HEK293 (cell line): ENCODE measurements at regions not wholly inside any gene's neighbourhood (a gene's known extent, or its start where the extent isn't known, plus 50 kb on each side); places are given as distances from the start of the nearest gene placed in this dataset.

Experiments used
- CTCF ChIA-PET: fragments of 350-600 bp; formaldehyde crosslinking; extraction: SDS; loops from one replicate; lab custom pipeline; 2021; ENCODE audit warnings: antibody characterized with exemption; lab: Yijun Ruan, JAX
- POLR2A ChIA-PET: fragments of 300-600 bp; formaldehyde crosslinking; extraction: SDS; loops from one replicate; lab custom pipeline; 2020; ENCODE audit warnings: antibody characterized with exemption, inconsistent platforms; lab: Yijun Ruan, JAX
- H3K27ac ChIP-seq: fragments of 200-500 bp; sonication (Bioruptor generic); 2 replicates; pipeline ENCODE4 v1.5.1; 2014; ENCODE audit warnings: low read depth, low read length, control low read depth, inconsistent platforms; ENCODE audit errors: extremely low read depth
- H3K36me3 ChIP-seq, 2 experiments: fragments of 200-500 bp in 1 of 2; sonication (Bioruptor generic) in 1 of 2; 1 replicate in 1 of 2; 2 replicates in 1 of 2; pipeline ENCODE4 v1.5.1; 2014 to 2017; ENCODE audit warnings: inconsistent platforms in 2 of 2, low read length in 2 of 2; ENCODE audit not compliant: control insufficient read depth in 2 of 2, insufficient read depth in 1 of 2
- H3K4me1 ChIP-seq: fragments of 200-500 bp; sonication (Bioruptor generic); 2 replicates; pipeline ENCODE4 v1.5.1; 2014; ENCODE audit warnings: mild to moderate bottlenecking, low read length, inconsistent platforms; ENCODE audit not compliant: control insufficient read depth, insufficient read depth
- H3K4me3 ChIP-seq: 2 replicates; pipeline ENCODE4 v1.5.1; 2011; ENCODE audit warnings: low read depth, mild to moderate bottlenecking, control low read depth, low read length, moderate library complexity
- H3K9me3 ChIP-seq: fragments of 200-500 bp; sonication (Bioruptor generic); 2 replicates; pipeline ENCODE4 v1.5.1; 2014; ENCODE audit warnings: low read depth, low read length, inconsistent platforms; ENCODE audit not compliant: control insufficient read depth, insufficient read depth
- KLF16 ChIP-seq: fragments of 450-650 bp; formaldehyde crosslinking; IDR thresholded peaks from 2 replicates; pipeline ENCODE4 v1.5.1; 2017; ENCODE audit warnings: missing biosample characterization, missing genetic modification characterization
- KLF7 ChIP-seq: fragments of 450-650 bp; formaldehyde crosslinking; IDR thresholded peaks from 2 replicates; pipeline ENCODE4 v1.5.1; 2016; ENCODE audit warnings: missing biosample characterization, missing genetic modification characterization, borderline replicate concordance
- MEIS1 ChIP-seq: sonication (generic); formaldehyde crosslinking; IDR thresholded peaks from 2 replicates; pipeline ENCODE4 v1.8.1; 2022; ENCODE audit warnings: missing genetic modification reagents, mild to moderate bottlenecking, borderline replicate concordance
- PRDM2 ChIP-seq: fragments of 450-650 bp; formaldehyde crosslinking; IDR thresholded peaks from 2 replicates; pipeline ENCODE4 v1.5.1; 2016; ENCODE audit warnings: missing biosample characterization, missing genetic modification characterization, borderline replicate concordance
- RBAK ChIP-seq: fragments of 450-650 bp; formaldehyde crosslinking; IDR thresholded peaks from 2 replicates; pipeline ENCODE4 v1.5.1; 2016; ENCODE audit warnings: missing biosample characterization, missing genetic modification characterization
- REPIN1 ChIP-seq: fragments of 450-650 bp; formaldehyde crosslinking; IDR thresholded peaks from 2 replicates; pipeline ENCODE4 v1.5.1; 2017; ENCODE audit warnings: missing biosample characterization, missing genetic modification characterization, low read depth
- SCRT1 ChIP-seq: fragments of 450-650 bp; formaldehyde crosslinking; IDR thresholded peaks from 2 replicates; pipeline ENCODE4 v1.5.1; 2016; ENCODE audit warnings: missing biosample characterization, missing genetic modification characterization, borderline replicate concordance
- SETDB1 ChIP-seq: IDR thresholded peaks from one replicate; pipeline ENCODE4 v1.6.1; 2017; ENCODE audit warnings: mild to moderate bottlenecking, low read length, moderate library complexity, mixed read lengths; ENCODE audit not compliant: insufficient read length
- SP3 ChIP-seq: fragments of 450-650 bp; formaldehyde crosslinking; IDR thresholded peaks from 2 replicates; pipeline ENCODE4 v1.5.1; 2016; ENCODE audit warnings: missing biosample characterization, missing genetic modification characterization
- TSHZ1 ChIP-seq: fragments of 450-650 bp; formaldehyde crosslinking; IDR thresholded peaks from 2 replicates; pipeline ENCODE4 v1.5.1; 2016; ENCODE audit warnings: missing biosample characterization, missing genetic modification characterization, borderline replicate concordance
- ZNF10 ChIP-seq: fragments of 450-650 bp; formaldehyde crosslinking; IDR thresholded peaks from 2 replicates; pipeline ENCODE4 v1.5.1; 2017; ENCODE audit warnings: missing biosample characterization, missing genetic modification characterization
- ZNF114 ChIP-seq: fragments of 450-650 bp; formaldehyde crosslinking; IDR thresholded peaks from 2 replicates; pipeline ENCODE4 v1.5.0; 2017; ENCODE audit warnings: missing biosample characterization, missing genetic modification characterization
- ZNF132 ChIP-seq: fragments of 450-650 bp; formaldehyde crosslinking; IDR thresholded peaks from 2 replicates; pipeline ENCODE4 v1.5.1; 2017; ENCODE audit warnings: missing biosample characterization, missing genetic modification characterization, borderline replicate concordance
- ZNF184 ChIP-seq: fragments of 450-650 bp; IDR thresholded peaks from 2 replicates; pipeline ENCODE4 v1.5.1; 2018; ENCODE audit warnings: missing biosample characterization, mild to moderate bottlenecking, missing genetic modification characterization
- ZNF223 ChIP-seq: fragments of 450-650 bp; formaldehyde crosslinking; IDR thresholded peaks from 2 replicates; pipeline ENCODE4 v1.5.1; 2016; ENCODE audit warnings: missing biosample characterization, missing genetic modification characterization
- ZNF23 ChIP-seq: fragments of 450-650 bp; formaldehyde crosslinking; IDR thresholded peaks from 2 replicates; pipeline ENCODE4 v1.5.1; 2016; ENCODE audit warnings: missing biosample characterization, missing genetic modification characterization, borderline replicate concordance
- ZNF239 ChIP-seq: fragments of 450-650 bp; formaldehyde crosslinking; IDR thresholded peaks from 2 replicates; pipeline ENCODE4 v1.5.1; 2016; ENCODE audit warnings: missing biosample characterization, missing genetic modification characterization
- ZNF266 ChIP-seq: fragments of 450-650 bp; formaldehyde crosslinking; IDR thresholded peaks from 2 replicates; pipeline ENCODE4 v1.5.1; 2016; ENCODE audit warnings: missing biosample characterization, missing genetic modification characterization, low read depth
- ZNF335 ChIP-seq: fragments of 450-650 bp; formaldehyde crosslinking; conservative IDR thresholded peaks from 2 replicates; pipeline ENCODE4 v1.5.1; 2016; ENCODE audit warnings: missing biosample characterization, missing genetic modification characterization
- ZNF449 ChIP-seq: fragments of 450-650 bp; formaldehyde crosslinking; IDR thresholded peaks from 2 replicates; pipeline ENCODE4 v1.5.1; 2017; ENCODE audit warnings: missing biosample characterization, mild to moderate bottlenecking, missing genetic modification characterization, moderate library complexity
- ZNF585B ChIP-seq: fragments of 450-650 bp; formaldehyde crosslinking; IDR thresholded peaks from 2 replicates; pipeline ENCODE4 v1.5.1; 2016; ENCODE audit warnings: missing biosample characterization, missing genetic modification characterization
- ZNF610 ChIP-seq: fragments of 450-650 bp; formaldehyde crosslinking; IDR thresholded peaks from 2 replicates; pipeline ENCODE4 v1.5.1; 2016; ENCODE audit warnings: missing biosample characterization, missing genetic modification characterization, borderline replicate concordance
- ZNF76 ChIP-seq: fragments of 450-650 bp; formaldehyde crosslinking; IDR thresholded peaks from 2 replicates; pipeline ENCODE4; 2016; ENCODE audit warnings: low read depth, missing biosample characterization, missing genetic modification characterization, borderline replicate concordance
- ZNF837 ChIP-seq: fragments of 450-650 bp; formaldehyde crosslinking; IDR thresholded peaks from 2 replicates; pipeline ENCODE4 v1.5.1; 2016; ENCODE audit warnings: missing biosample characterization, missing genetic modification characterization
- ZSCAN23 ChIP-seq: fragments of 450-650 bp; formaldehyde crosslinking; IDR thresholded peaks from 2 replicates; pipeline ENCODE4 v1.5.1; 2016; ENCODE audit warnings: missing biosample characterization, missing genetic modification characterization
- ZSCAN4 ChIP-seq: fragments of 450-650 bp; formaldehyde crosslinking; IDR thresholded peaks from 2 replicates; pipeline ENCODE4 v1.5.1; 2017; ENCODE audit warnings: missing biosample characterization, missing genetic modification characterization

- H3K4me1 ChIP-seq = no peaks in the 10 kb centered on the region
- H3K4me3 ChIP-seq = no peak overlapping the region
- no peak overlapping the region for H3K27ac ChIP-seq
- no peaks in the 10 kb centered on the region for H3K9me3 ChIP-seq
- no peaks in the 10 kb centered on the region for H3K36me3 ChIP-seq
- ChIA-PET CTCF (no interaction called here), POLR2A (no interaction called here)
- TF ChIP-seq MEIS1 (CRISPR knock-in tag) (no peak), ZNF223 (tag by site-specific recombination) (no peak), ZNF837 (no peak), ZNF132 (tag by site-specific recombination) (no peak), ZNF266 (tag by site-specific recombination) (no peak), PRDM2 (tag by site-specific recombination) (no peak), ZNF449 (tag by site-specific recombination) (no peak), TSHZ1 (no peak), ZNF335 (tag by site-specific recombination) (no peak), KLF7 (tag by site-specific recombination) (no peak), SCRT1 (tag by site-specific recombination) (no peak), ZSCAN23 (tag by site-specific recombination) (no peak), ZNF585B (no peak), ZNF239 (tag by site-specific recombination) (no peak), ZNF184 (tag by site-specific recombination) (no peak)
Measured at GRCh38 chr5:24750355-24750754, 105.6 kb upstream of the CDH10 start.

GRCh38 chr5:24749701-24750100 is 104.9 kb upstream of the CDH10 start:
- H3K36me3 ChIP-seq = no peaks in the 10 kb centered on the region
- H3K27ac ChIP-seq = no peak overlapping the region
- no peaks in the 10 kb centered on the region for H3K9me3 ChIP-seq
- H3K4me3 ChIP-seq = no peak overlapping the region
- CTCF ChIA-PET = interaction anchor here (0.6 kb wide), 1 partner anchor 257 kb away, joined by 3 read pairs; no protein-coding TSS in a partner anchor
- POLR2A ChIA-PET = no interaction called here
- H3K4me1 ChIP-seq = no peaks in the 10 kb centered on the region
- TF ChIP-seq KLF16 = no peak
- TF ChIP-seq ZNF610 (tag by site-specific recombination) = no peak
- TF ChIP-seq RBAK (tag by site-specific recombination) = no peak
- no peak for TF ChIP-seq REPIN1
- TF ChIP-seq ZNF114 (tag by site-specific recombination) = no peak
- no peak for TF ChIP-seq SP3
- TF ChIP-seq SETDB1 = no peak
- TF ChIP-seq ZNF10 (tag by site-specific recombination) = no peak
- TF ChIP-seq ZNF23 (tag by site-specific recombination) = no peak
- TF ChIP-seq ZNF76 (tag by site-specific recombination) = no peak
- TF ChIP-seq ZSCAN4 = no peak
